C4-2B (cell line): ENCODE measurements at regions not wholly inside any gene's neighbourhood (a gene's known extent, or its start where the extent isn't known, plus 50 kb on each side); places are given as distances from the start of the nearest gene placed in this dataset.
"Not testable (repeated sequence)": the region's sequence is repeated elsewhere in the genome, so short reads cannot be mapped to it uniquely, and the experiment has no call there.

Experiments used
- CTCF ChIP-seq: fragments of 450-650 bp; conservative IDR thresholded peaks from 2 replicates; pipeline ENCODE4 v1.5.1; 2017; ENCODE audit warnings: mild to moderate bottlenecking
- ZFX ChIP-seq: fragments of 450-650 bp; IDR thresholded peaks from 2 replicates; pipeline ENCODE4 v1.6.1; 2017

DNA sequence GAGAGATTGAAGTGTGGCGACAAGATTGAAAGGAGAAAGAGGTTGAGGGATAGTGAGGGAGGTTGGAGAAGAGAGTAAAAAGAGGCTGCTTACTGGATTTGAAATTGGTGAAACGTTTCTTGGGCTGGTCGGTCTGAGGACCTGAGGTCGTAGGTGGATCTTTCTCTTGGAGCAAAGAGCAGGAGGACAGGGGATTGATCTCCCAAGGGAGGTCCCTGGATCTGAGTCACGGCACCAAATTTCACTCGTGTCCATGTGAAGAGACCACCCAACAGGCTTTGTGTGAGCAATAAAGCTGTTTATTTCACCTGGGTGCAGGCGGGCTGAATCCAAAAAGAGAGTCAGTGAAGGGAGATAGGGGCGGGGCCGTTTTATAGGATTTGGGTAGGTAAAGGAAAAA lies 1027.3 kb downstream of the DNAJB9 start:
- not testable (repeated sequence) for TF ChIP-seq ZFX, CTCF
